GM19043 (cell line): ENCODE measurements at regions not wholly inside any gene's neighbourhood (a gene's known extent, or its start where the extent isn't known, plus 50 kb on each side); places are given as distances from the start of the nearest gene placed in this dataset.

Experiments used
- ATAC-seq: cut with Tn5 transposase; IDR thresholded peaks from one replicate; pipeline ENCODE4 v1.9.1; 2021; ENCODE audit warnings: low read depth; ENCODE audit not compliant: unreplicated experiment

DNA sequence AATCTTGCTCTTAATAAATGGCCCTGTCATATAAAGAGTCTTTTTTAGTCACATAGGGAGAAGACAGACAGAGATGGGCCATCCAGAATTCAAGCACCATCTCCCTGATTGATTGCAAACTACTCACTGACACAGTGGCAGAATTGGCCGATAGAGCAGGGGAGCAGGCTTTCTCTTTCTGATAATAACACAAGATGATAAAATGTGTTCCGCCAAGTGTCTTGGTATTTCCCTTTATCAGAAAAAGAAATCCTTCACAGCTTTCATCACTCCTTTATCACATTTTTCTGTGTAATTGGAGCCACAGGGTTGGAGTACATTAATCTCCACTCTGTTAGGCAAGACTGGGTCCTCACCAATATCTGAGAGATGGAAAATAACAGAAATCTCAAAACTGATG is 406.0 kb downstream of the TMEM135 start:
- no peak for ATAC-seq

DNA sequence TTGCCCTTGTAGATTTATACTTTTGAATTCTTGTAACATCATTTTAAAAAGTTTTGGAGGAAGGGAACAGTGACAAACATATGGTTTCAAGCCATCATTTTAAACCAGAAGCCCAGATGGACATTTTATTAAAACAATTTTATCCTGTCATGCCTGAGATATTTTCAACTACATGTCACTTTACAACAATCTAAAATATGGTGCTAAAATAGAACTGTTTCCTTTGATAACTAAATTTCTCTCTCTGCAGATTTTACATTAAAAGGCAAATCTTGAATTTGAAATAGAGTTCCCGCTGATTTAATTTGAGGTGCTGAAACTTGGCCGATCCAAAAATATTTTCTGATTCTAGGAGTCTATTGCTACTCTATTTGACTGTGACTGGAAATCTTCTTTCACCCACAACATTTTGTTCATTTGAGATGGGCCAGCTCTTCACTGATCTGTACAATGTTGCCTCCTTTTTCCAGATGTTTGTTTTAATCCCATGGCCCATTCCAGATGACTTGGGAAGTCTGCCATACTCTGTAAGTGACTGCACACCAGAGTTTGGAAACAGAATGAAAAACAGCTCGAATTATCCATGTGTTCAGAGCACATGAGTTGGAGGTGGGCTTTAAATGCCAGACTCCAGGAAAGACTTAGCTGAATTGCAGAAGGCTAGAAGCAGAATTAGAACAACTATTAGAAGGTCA is 402.5 kb downstream of the TMEM135 start:
- no peak for ATAC-seq

- ATAC-seq, result no peak
Measured at GRCh38 chr11:87438416-87438815, 400.7 kb downstream of the TMEM135 start.

DNA sequence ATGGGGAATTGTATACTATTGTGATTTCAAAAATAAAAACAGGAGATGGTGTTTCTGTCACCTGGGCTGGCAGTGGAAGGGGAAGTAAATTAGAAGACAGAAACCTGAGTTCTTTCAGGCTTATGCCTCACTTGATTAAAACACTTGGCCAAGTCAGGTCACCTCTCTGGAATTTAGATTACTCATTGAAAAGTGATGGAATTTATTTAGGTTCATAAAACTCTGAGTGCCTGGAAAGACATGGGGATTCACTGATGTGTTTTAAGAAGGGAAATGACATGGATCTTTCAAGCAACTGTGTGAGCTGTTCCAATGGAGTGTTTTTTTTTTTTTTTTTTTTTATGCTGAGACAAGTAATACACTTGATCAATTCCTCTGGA is 400.1 kb downstream of the TMEM135 start:
- no peak for ATAC-seq

GRCh38 chr11:87437133-87437843 is 399.6 kb downstream of the TMEM135 start:
- ATAC-seq, result no peak

DNA sequence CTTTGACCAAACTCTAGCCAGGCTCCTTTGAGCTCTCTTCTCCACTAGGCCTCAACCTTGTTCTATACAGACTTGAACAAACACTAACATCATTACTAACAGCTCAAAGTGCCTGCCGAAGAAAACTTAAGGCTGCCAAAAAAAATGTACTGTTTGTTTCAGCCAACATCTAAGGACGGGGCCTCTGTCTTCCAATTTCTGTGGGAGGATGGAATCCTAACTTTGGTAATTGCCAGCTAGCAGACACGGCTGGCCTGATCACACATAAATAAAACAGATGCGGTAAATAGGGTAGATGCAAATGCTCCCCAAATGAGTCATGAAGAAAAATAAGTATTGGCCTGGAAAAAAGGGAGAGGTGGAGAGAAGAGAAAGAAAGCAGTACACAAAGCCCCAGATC is 394.3 kb downstream of the TMEM135 start:
- no peak for ATAC-seq

GRCh38 chr11:87431392-87431791 is 393.7 kb downstream of the TMEM135 start:
- no peak for ATAC-seq

DNA sequence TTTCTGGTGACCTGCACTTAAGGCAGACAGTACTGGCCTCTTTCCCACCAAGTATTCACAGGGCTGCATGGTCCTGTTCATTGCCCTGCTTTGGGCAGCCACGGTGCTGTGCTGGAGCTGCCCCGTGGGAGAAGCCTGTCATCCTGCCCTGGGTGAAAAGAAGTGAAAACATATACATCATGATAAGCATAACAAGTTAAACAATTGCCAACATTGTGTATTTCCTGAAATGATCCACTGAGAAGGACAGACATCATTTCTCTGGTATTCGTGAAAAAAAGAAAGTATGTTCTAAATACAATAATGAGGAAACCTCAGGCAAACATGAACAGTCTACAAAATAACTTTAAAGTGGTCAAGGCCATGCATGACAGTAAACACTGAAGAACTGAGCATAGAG is 393.1 kb downstream of the TMEM135 start:
- no peak for ATAC-seq

DNA sequence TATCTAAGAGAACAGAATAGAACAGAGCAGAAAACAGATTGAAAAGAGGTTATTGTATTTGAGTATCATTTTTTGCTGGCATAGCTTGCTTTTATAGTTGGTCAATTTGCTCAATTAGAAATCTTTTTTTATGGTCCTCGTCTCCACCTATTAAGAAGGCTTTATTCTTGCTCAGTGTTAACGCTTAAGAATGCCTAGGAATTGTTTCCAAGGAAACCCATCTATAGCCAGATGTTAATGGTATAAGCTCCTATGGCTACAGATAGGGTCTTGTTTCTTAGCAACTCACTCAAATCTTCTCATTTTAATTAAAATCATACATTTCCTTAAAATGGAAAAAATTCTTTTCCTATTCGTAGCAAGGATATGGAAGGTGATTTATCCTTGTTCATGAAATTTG is 392.3 kb downstream of the TMEM135 start:
- no peak for ATAC-seq

GRCh38 chr11:87428266-87428665 is 390.5 kb downstream of the TMEM135 start:
- no peak for ATAC-seq

- ATAC-seq, result no peak
Measured at GRCh38 chr11:87425943-87426342, 388.2 kb downstream of the TMEM135 start.

GRCh38 chr11:87425391-87425790 is 387.7 kb downstream of the TMEM135 start:
- no peak for ATAC-seq

GRCh38 chr11:87423161-87423560 is 385.4 kb downstream of the TMEM135 start:
- no peak for ATAC-seq

DNA sequence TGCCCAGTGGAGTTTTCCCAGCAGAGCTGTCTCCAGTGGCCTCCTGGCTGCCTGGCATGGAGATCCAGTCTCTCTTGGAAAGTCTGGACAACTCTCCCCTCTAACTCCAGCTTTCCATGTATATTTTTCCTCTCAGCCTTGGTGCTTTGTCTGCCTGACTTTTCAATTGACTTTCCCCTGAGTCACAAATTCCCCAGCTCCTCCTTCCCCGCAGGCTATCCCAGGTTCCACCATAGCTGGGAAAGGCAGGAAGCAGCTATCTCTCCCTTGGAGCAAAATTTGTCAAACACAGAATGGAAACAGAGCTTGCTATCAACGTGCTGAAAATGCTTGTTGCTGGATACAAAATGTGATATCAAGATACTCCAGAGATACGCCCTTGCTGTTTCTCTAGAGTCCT is 384.8 kb downstream of the TMEM135 start:
- no peak for ATAC-seq

- peak; percentile 94 for ATAC-seq
Measured at GRCh38 chr11:87421422-87421821, 383.7 kb downstream of the TMEM135 start.

DNA sequence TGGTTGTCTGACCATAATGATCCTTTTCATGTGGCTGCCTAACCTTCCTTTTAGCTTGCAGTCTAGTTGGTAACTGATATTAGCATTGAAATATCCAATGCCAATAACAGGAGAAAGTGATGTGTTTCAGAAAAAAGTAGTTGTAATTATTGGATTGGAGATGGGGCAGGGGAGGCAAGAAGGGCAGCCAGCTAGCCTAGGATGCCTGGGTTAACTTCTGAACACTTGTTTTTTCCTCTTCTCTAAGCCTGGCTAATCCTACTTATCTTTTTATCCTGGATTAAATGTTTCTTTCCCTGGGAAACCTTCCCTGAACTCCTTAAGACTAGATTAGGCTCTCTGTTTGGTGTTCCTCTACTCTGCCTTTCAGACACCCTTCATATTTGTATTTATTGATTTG is 380.2 kb downstream of the TMEM135 start:
- no peak for ATAC-seq

GRCh38 chr11:87405843-87406242 is 368.1 kb downstream of the TMEM135 start:
- ATAC-seq, result no peak

GRCh38 chr11:87405356-87405755 is 367.6 kb downstream of the TMEM135 start:
- no peak for ATAC-seq

DNA sequence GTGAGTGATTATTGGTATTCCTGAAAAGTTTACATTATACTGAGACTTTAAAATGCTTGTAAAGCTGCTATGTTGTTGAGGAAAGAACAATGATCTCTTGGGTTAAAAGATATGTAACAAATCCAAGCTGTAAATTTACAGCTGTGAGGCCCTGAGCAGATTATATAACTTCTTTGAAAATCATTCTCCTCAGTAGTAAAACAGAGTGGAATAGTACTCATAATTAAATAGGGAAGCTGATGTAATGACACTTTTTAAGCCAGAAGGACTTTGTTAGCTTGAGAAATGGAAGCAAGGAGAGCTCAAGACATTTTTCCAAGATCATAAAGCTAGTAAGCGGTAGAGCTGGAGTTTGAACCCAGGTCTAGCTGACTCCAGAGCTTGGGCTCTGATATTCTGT is 363.9 kb downstream of the TMEM135 start:
- no peak for ATAC-seq

GRCh38 chr11:87399341-87399740 is 361.6 kb downstream of the TMEM135 start:
- ATAC-seq, result no peak

GRCh38 chr11:87398931-87399330 is 361.2 kb downstream of the TMEM135 start:
- ATAC-seq, result no peak
